ENCODE measurements at regions not wholly inside any gene's neighbourhood (a gene's known extent, or its start where the extent isn't known, plus 50 kb on each side); places are given as distances from the start of the nearest gene placed in this dataset.

DNA sequence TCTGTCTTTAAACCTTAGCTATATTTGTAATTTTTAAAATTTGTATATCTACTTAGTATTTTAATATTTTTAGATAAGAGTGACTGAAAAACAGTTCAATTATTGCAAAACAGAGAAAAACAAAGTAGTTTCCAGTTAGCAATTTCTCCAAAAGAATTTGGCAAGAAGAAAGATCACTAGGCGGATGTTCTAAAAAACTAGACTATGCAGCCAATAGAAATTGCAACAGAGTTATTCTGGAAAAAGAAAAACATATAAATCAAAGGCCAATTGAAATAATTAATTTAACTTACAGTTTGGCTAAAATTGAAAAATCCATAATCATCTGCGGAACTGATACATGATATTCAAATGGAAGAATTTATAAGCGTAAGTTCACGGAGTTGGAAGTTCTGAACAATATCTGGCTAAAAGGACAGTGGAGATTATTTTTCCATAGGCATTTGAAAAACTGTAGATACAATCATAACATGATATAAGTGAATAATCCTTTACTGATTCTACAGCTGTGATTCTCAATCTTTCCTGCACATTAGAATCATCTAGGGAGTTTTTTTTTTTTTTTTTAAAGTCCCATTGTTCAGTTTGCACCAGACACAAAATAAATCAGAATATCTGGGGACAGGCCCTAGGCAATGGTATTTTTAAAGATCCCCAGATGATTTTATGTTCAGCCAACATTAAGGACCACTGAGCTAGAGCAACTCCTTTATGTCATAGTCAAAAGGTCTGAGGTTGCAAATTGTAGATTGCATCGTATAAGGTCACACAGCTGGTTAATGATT lies 605.1 kb upstream of the DAB2 start:
- no peak for DNase-seq

DNA sequence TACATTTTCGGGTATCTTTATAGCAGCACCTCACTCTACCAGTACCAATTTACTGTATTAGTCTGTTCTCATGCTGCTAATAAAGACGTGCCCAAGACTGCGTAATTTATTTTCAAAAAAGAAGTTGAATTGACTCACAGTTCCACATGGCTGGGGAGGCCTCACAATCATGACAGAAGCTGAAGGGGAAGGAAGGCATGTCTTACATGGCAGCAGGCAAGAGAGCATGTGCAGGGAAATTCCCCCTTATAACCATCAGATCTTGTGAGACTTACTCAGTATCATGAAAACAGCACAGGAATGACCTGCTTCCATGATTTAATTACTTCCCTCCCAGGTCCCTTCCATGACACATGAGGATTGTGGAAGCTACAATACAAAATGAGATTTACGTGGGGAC lies 602.6 kb upstream of the DAB2 start:
- DNase-seq: no peak

DNA sequence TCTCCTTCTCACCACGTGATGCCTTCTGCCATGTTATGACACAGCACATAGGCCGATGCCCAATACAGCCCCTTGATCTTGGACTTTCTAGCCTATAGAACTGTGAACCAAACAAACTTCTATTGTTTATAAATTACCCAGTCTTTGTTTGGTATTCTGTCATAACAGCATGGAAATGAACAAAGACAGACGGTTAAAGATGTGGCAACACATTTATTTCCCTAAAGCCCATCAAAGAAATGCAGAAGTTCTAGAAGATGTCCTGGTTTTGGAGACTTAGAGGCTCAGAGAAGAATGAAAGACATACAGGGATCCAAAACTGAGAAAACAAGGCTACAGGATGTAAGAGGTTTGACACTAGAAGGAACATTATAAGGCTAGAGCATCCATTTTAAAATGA lies 600.8 kb upstream of the DAB2 start:
- no peak for DNase-seq

DNA sequence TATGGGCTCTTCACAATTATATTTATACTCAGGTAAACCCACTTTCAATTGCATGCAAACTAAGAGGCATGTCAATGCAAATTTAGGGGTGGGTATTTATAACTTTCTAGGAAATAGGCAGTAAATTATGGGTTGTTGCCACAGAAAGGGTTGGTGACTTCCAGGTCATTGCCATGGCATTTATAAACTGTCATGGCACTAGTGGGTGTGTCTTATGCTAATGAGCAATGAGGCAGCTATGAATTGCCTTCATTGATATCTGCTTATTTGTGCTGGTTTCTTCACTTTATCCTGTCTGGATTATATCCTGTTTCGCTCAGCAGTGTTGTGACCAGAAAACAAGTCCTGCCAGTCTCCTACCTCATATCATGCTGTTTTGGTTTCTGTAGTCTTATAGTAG lies 597.3 kb upstream of the DAB2 start:
- no peak for DNase-seq

DNA sequence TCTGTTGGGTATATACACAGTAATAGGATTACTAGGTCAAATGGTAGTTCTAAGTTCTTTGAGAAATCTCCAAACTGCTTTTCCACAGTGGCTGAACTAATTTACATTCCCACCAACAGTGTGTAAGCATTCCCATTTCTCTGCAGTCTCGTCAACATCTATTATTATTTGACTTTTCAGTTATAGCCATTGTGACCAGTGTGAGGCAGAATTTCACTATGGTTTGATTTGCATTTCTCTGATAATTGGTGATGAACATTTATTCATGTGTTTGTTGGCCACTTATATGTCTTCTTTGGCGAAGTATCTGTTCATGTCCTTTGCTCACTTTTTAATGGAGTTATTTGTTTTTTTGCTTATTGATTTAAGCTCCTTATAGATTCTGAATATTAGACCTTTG lies 596.2 kb upstream of the DAB2 start:
- DNase-seq: no peak

DNA sequence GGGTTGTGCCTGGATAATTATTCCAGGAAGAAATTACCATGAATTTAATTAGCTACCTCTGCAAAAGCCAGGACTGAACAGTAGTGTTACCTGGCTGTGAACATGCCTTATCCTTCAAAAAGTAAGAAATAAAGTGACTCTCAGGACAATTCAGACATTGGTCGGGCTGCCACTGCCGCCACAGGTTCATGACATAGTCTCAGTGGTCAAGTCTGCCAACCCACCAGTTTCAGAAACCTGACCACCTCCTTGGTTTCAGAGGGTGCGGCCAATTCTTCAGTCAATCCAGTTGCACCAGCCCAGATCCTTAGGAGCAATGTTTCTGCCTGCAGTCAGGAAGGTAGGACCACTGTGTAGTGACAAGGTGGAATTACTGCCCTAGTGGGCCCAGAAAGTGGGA lies 593.1 kb upstream of the DAB2 start:
- no peak for DNase-seq

DNA sequence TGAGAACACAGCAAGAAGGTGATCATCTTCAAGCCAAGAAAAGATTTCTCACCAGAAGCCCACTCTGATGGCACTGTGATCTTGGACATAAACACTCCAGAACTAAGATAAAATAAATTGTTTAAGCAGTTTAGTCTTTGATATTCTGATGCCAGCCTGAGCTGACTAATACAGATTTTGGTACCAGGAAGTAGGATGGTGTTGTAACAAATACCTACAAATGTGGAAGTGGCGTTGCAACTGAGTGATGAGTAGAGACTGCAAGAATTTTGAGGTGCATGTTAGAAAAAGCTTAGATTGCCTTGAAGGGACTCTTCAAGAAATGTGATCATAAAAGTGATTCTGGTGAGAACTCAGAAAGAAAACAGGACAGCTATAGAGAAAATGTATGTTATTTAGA lies 592.4 kb upstream of the DAB2 start:
- no peak for DNase-seq

DNA sequence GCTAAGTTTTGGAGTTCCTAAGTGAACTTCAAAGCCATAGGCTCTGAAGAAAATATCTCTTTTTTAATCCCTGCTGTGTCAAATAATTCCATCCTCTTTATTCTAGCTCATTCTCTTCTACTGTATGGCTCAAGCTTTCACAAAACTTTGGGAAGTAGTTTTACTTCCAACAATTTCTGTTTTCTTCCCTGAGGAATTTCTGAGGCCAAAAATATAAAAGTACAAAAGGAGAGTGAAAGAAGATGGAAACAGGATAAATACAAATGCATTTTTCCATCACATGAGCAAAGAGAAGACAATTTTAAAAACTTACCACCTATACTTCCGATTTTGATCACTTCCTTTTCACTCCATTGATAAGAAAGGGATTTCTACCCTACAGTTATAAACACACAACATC lies 585.7 kb upstream of the DAB2 start:
- DNase-seq: no peak

DNA sequence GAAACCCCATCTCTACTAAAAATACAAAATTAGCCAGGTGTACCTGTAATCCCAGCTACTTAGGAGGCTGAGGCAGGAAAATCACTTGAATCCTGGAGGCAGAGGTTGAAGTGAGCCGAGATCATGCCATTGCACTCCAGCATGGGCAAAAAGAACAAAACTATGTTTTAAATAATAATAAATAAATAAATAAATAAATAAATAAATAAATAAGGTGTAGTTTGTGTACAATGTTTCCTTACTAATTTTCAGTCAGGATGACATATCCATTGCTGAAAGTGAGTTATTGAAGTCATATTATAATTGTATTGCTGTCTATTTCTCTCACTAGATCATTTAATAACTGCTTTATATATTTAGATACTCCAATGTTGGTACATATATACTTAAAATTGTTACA lies 581.5 kb upstream of the DAB2 start:
- no peak for DNase-seq

DNA sequence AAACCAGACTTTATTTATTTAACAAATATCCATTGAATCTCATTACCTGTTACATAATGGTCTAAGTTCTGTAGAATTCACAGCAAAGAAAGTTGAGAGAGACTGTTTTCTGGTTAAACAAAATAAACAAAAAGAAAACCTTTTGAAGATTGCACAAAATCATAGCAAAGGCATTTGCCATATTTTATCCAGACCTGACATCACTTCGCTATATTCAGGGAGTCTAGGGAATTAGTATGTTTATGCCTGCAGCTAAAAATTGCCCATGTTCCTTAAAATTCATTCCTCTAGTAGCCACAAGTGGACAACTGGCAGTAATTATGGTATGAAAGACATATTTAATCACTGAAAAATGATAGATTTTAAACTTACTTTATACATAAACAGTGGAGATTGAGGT lies 577.0 kb upstream of the DAB2 start:
- no peak for DNase-seq

DNA sequence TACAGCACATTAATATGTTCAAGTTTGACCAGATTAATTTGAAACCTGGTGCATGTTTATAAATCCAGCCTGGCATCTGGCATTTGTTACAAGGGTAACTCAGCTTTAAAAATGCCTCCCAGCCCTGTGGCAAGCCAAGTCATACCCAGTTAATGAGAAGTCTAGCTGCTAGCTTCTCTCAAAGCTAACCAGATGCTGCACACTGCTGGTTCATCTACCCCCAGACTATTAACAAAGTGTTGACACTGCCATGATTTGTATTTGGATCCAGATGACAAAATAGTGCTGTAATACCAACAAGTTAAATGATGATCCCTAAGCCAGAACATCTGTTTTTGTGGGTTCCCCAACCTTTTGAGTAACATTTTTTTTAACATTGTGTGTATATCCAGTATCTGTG lies 573.7 kb upstream of the DAB2 start:
- no peak for DNase-seq

DNA sequence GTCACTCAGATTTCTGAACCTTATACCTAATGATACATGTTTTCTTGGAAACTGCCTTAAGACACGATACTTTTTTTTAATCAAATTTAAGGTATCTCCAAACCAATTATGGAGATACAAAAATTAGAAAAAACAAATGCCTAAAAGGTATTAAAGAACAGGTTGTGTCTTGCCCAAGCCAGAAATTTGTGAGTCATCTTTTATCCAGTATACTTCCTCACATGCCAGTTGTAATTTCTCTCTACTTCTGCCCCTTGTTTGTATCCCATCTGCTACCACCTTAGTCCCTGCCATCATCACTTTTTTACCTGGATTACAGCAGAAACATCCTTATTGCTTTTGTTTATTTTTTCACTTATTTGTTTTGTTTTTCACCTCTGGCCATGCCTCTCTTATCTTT lies 571.2 kb upstream of the DAB2 start:
- no peak for DNase-seq

DNA sequence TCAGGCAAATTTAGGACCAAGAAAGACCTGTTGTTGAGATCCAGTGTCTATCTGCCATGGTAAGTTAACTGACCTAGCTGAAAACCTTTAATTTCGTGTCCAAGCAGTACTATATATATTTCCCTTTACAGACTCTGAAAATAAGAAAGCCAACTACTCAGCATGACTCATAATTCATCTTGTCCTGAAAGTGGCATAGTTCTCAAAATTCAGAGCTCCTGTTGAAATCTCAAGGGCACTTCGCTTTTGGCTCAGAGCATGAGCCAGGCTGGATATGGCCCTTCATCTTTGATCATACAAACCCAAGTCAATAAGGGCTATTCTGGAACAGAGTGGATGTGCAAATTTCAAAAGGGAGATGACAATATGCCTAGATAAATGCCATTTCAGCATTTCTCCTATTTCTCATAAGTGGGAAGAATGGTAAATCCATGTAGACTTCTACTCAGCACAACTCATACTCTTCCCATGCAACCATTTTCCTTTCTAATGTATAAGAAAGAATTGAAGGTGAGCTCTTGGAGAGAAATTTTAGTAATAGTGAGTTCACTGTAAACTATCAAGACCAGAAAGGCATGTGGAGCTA lies 567.9 kb upstream of the DAB2 start:
- no peak for DNase-seq

DNA sequence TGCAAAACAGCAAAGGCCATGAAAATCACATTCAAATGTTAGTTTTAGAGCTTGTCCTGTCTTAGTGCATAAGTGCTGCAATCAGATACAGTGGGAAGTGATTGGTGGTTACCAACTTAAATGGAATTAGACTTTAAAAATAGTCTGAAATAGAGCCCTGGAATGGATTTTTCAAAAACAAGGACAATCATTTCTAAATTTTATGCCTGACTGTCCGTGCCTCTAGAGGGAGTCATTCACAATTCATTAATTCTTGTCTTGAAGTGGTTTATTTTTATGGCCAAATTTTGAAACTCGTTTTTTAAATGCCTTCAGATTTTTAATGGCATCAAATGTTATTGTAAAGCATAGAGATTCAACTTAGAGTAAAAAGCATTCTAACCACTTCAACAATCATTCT lies 561.8 kb upstream of the DAB2 start:
- no peak for DNase-seq

DNA sequence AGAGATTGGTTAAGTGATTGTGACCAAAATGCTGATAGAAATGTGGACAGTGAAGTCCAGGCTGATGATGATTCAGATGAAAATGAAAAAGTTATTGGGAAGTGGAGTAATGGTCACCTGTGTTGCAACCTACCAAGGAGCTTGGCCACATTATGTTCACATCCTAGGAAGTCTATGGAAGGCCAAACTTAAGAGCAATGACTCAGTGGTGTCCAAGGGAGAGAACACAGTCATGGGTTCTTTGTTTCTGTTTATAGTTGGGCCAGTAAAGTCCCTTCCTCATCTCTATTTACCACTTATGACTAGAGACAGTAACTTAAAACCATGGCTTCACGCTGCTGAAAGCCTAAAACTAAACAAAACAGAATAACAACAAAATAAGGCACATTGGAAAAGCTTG lies 555.3 kb upstream of the DAB2 start:
- DNase-seq: no peak

DNA sequence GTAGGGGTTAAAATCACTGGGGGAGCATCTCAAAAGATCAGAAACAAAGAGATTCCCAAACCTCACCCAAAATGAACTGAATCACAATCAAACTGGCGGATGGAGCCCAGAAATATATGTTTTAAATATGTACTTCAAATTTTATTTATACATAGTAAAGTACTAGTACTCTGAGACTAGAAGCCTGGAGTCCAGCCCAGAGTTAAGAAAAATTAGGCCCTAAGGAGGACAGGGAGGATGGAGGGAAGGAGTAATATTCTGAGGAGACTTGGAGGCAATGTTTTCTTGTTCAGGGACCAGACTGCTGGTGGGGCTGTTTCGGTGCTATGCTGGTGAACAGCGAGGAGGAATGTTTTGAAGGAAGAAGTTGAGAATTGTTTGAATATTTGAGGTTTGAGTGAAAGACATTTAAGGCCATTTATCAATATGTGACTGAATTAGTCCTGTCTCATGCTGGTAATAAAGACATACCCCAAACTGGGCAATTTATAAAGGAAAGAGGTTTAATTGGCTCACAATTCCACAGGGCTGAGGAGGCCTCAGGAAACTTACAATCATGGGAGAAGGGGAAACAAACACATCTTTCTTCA lies 552.4 kb upstream of the DAB2 start:
- no peak for DNase-seq

DNA sequence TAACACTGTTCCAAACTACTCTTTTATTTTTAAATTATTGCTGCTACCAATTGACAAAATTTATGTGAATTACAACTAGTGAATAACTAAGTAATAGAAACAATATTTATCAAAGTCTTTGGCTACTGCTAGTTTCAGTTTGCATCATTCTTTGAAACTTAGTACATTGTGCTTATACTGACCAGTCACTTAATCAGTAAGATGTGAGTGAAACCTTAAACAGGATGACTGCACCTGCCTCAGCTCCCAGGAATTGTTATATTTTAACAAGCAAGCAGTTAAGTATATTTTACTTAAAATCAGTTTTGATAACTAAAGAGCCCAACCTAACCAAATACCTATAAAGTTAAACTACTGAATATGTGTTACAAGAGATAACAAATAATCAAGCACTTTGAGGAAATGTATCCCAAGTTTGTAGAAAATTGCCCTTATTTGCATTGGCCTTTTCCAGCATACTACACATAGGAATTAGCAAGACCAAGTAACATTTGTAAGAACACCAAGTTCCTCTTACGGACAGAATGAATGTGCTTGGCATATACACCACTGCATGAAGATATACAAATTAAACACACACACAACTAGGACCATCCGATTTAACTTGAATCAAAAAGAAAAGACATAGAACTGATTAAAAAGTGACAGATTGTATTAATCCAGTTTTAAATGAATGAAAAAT lies 545.5 kb upstream of the DAB2 start:
- DNase-seq: no peak

DNA sequence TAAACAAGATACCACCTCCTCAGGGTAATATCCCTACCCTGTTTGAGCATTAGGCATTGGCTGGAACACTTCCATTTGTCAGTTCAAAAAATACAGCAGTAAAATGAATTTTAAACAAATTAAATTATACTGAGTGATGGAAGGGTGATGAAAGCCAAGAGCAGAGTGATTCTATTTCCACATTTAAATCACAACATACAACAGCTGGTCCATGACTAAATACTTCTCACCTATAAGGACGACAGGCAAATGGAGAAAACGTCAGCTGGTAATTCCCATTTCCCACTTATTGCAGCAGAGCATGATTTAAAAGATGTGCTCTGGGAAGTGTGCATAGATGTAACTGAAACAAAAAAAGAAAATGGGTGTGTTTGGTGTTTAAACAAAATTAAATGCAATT lies 543.6 kb upstream of the DAB2 start:
- no peak for DNase-seq

DNA sequence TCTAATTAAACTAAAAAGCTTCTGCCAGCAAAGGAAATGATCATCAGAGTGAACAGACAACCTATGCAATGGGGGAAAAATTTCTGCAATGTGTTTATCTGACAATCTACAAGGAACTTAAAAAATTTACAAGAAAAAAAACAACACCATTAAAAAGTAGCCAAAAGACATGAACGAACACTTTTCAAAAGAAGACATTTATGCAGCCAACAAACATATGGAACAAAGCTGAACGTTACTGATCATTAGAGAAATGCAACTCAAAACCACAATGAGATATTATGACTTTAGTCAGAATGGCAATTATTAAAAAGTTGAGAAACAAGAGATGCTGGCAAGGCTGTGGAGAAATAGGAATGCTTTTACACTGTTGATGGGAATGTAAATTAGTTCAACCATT lies 530.4 kb upstream of the DAB2 start:
- DNase-seq: no peak

DNA sequence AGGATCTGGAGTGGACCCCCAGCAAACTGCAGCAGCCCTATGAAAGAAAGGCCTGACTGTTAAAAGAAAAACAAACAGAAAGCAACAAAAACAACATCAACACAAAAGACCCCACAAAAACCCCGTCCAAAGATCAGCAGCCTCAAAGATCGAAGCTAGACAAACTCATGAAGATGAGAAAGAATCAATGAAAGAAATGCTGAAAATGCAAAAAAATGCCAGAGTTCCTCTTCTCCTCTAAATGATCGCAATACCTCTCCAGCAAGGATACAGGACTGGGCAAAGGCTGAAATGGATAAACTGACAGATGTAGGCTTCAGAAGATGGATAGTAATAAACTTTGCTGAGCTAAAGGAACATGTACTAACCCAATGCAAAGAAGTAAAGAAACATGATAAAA lies 526.3 kb upstream of the DAB2 start:
- DNase-seq: no peak

DNA sequence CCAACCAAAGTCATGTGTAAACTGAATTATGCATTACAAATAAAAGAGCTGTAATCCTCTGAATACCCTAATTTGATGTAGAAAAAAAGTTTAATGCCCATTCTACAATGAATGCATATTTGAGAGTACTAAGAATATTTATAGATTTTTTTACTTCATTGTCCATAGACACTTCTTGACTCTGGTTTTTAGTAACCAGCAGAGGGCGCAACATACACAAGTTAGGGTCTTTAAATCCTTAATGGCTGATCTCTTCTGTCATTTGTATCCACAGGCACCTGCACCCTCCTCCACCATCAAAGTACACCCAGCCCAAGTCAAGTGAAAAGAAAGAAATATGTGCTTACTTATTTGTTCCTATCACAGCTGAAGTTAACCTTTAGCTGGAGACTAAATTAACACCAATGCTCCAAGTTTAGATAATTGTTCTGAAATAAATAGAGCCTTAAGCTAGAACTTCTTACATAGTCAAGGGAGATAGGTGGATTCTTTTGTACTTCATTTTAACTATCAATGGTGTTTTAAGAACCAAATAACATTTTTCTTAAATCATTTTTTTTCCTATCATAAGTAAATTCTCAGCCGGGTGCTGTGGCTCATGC lies 524.2 kb upstream of the DAB2 start:
- DNase-seq: peak; percentile 53

DNA sequence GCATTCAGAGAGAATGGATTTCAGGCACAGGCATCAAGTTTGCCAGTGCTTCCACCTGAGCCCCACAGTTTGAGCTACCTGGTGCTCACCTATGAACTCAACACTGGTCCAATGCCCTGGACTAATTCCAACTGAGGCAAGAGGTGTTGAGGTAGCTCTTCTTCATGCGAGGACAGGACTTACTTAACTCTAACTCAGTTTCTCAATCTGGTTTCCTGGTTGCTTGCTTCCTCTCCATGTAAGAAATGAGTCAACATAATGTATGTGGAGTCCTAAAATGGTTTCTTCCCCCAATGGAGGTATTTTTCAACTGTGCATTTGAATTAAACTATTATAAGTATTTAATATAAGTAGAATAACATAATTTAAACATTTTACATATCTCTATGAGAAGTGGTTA lies 523.6 kb upstream of the DAB2 start:
- DNase-seq: no peak

DNA sequence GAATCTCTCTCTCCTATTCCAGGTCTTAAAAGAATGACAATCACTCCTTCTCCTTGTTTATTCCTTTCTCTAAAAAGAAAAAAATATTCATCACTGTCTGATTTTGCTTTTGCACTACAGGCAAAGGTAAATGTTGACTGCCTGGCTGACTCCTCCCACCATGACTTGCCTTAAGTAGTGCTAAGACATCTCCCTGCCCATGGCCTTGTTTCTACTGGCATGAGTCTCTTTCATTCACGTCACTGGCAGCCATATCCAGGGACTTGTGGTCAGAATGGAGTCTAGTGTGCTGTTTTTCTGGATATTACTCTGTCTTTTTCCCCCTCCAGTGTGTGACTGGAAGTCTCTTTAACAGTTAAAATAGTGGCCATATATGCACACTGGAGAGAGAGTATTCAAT lies 522.9 kb upstream of the DAB2 start:
- no peak for DNase-seq
